DLD1 (cell line): ENCODE measurements at regions not wholly inside any gene's neighbourhood (a gene's known extent, or its start where the extent isn't known, plus 50 kb on each side); places are given as distances from the start of the nearest gene placed in this dataset.

Experiments
- in situ Hi-C: cut with HindIII; loops from 2 replicates; pipeline ENCODE4 v1.10.0; 2017; ENCODE audit warnings: low sequenced_read_pairs

DNA sequence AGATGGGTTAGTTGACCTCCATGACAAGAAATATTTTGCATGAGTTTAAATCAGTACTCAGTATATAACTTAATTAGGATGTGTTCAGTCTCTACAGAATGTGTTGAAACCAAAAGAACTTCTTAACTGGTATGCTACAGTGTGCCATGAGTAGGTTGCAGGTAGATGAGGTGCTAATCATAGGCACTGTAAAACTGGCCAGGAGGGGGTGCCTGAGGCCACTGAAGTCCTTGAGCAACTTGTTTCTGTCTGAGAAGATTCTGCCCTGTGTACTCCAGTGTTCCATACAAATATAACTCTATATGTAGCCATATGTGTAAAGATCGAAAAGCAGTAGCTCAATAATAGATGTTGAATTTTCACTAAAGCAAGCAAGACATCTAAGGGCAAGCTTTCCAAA, 549.2 kb upstream of the KLF12 start:
- in situ Hi-C loops, result no loop called here

DNA sequence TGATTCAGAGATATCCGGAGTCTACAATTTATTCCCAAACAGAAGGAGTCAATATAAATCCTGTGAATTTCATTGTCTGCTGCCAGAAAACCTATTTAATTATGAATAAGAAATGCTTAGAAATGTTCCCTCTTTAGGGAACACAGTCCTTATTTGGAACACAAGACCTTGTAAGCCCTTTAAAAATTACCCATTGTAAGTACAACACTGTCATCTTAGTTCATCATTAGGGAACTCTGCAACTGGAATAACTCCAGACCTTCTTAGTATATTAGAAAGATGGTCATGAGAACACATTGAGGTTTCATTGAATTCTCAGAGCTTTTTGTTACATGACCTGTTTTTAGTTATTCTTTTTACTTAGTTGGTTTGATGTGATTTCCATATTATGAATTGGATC, 548.5 kb upstream of the KLF12 start:
- in situ Hi-C loops, result no loop called here

DNA sequence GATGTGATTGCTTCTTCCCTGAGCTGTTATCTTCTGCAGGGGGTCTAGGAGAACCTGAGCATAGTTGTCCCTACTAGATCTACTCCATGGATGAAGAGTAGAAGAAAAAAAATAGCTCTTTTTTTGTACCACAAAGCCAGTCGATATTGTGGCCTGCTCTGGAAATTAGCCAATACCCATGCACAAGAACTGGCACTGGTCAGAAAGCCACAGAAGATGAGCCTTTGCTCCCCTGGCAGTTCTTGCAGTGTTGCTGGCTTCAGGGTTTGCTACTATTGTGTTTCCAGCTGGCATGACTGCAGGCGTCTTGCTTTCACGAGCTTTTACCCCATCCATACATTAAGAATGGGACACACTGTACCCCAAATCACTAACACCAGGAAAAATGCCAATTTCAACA, 547.7 kb upstream of the KLF12 start:
- in situ Hi-C loops, result no loop called here

DNA sequence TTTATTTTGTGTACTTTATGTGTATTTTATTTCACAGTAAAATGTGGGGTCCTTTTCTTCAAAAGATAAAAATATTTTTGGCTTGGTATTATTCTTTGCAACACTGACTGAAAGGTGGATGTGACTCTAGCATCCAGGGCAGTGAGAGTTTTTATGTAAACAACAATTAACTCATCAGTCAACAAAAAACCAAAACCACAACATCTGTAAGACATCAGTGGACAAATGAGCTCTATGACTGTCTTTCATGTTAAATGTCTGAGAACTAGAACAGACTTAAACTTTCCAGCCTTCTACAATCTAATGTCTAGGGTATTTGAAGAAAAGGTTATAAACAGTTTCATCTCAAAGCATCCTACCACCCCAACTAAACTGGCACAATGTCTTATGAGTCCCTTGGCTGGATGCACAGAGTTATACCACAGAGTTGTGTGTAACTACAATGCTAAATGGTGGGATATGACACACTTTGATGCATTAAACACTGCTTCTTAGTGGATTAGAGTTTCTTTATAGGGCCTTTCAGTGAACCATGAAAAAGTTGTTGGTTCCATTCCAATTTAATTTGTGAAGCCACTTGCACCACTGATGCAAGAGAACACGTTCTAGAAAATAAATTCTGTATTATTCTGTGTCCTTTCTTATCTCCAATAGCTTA, 544.2 kb upstream of the KLF12 start:
- in situ Hi-C loops, result no loop called here

DNA sequence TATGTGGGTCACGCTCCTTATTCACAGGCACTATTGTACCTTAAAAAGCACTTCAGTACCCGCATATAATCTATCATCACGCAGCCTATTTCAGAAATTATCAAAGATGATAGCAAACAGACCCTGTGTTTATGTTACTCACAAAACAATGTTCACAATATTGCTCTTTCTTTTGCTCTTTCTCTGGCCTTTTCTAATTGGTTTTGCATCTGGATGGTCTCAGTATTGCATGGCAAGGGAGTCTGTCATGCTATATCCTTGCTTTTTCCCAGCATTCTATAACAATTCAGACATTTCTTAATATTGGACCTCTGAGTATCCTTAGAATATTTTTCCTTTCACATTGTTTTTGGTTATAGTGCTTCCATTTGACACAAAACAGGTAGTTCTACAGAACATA, 541.8 kb upstream of the KLF12 start:
- in situ Hi-C loops, result no loop called here

DNA sequence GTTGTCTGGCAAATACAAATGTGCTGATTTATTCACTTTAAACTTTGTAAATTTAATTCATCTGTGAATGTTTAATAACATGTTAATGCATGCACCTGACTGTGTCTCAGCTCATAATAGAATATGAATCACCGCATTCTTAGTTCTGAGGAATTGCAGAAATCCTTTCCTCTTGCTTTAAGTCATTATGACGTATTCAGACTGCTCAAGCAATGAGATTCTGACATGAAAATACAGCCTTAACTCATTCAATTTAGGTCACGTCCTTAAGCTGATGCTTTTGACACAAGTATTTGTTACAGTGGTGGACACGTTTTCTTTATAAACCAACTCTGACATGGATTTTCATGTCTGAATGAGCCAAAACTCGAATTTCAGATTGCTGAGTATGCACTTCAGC, 541.0 kb upstream of the KLF12 start:
- in situ Hi-C loops, result no loop called here

DNA sequence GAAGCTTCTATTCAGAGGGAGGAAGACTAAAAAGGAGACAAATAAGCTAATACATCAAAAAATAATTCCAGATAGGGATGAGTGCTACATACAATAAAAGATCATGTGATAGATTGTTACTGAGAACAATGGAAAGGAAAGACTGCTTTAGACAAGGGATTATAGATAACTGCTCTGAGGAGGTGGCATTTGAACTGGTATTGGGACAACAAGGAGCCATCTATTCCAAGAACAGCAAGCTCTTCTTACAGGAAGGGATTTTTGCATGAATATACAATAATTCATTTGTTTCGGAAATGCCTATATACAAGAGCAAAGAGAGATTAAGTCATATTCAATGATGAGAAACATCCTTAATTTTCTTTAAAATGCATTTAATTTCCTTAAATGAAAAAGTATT, 540.5 kb upstream of the KLF12 start:
- in situ Hi-C loops, result no loop called here

DNA sequence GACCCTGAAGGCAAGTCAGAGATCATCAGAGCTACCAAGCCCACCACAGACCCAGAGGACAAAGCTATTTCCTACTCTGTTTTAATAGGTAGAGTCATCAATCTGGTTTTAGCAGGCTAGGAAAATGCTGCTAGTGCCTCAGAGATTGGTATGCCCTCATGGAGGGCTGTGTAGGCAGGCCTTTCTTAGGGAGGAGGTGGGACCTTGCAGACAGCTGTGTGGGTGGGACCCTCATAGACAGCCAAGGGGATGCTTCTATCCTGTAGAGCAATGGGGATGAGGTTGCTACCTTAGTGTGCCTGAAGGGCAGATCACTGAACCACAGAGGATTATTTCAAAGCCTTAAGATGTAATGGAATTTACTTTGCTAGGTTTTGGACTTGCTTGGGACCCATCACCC, 534.9 kb upstream of the KLF12 start:
- in situ Hi-C loops, result no loop called here

DNA sequence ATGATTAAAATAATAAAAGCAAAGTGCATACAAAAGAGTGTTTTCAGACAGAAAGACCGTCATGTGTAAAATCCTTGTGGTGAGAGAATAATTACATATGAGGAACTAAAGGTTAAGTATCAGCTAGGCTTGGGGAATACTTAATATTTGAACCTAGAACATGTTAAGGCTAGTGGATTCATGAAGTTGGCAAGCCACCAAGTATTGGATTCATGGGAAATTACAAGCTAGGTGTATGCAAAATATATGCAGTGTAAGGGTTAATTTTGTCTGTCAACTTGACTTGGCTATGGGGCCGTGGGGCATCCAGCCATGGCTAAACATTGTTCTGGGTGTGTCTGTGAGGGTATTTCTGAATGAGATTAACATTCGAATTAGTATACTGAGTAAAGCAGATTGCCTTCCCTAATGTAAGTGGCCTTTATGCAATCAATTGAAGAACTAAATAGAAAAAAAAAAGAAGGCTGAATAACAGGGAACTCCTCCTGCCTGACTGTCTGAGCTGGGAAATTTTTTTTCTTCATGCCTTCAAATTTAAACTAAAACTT, 533.5 kb upstream of the KLF12 start:
- in situ Hi-C loops, result no loop called here

DNA sequence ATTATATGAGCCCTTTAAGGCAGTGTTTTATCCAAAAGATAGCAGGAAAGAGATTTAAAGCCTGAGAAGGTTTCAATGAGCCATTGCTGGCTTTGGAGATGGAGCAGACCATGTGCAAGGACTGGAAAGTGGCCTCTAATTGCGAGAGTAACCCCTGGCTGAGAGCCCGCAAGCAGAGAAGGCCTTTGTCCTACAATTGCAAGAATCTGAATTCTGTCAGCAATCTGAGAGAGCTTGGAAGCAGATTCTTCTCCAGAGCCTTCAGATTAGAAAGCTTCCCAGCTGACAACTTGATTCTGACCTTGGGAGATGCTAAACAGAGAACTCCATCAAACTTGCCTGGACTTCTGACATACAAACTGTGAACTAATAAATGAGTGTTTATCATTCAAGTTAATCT, 528.7 kb upstream of the KLF12 start:
- in situ Hi-C loops, result no loop called here

DNA sequence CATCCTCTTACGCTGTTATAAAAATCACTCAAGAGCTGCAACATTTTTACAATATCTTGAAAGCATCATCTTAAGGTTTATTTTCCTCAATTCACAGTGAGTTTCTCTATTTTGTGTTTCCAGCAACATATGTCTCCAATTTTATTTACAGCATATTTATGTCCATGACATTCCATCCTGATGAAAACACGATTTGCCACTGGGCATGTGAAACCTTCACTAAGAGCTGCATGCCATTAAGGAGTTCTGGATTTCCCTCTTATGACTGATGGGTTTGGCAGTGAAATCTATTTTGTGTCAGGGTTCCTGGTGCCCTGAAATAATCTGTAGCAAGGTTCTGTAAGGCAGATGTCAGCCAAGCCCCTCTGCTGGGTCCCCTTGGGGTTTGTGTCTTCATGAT, 527.6 kb upstream of the KLF12 start:
- in situ Hi-C loops, result no loop called here

DNA sequence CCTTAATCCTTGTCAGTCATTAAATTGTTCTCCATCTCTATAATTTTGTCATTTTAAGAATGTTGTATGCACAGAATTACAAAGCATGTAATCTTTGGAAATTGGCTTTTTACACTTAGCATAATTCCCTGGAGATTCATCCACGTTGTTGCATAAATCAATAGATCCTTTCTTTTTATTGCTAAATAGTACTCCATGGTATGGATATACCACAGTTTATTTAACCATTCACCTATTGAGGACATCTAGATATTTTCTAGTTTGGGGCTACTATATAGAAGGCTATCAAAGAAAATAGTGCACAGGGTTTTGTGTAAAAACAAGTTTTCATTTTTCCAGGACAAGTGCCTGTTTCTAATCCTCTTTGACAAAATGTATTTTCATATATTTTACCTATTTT, 523.6 kb upstream of the KLF12 start:
- in situ Hi-C loops, result no loop called here

DNA sequence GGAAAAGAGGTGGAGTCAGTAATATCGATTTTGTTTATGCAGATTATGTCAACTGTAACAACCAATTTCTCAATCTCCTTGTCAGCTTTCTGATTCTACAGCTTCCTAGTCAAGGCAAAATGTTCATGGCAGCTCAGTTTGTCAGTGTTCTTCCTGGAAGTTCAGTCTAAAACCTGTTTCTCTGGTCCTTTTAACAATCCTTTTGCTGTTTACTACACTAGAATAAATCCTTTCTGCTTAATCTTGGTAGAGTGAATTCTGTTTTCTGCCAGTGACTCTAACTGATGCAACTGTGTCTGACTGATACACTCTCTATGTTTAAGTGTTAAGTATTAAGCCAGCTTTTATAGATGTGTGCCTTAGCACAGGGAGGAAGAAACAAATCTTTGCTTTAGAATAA, 516.9 kb upstream of the KLF12 start:
- in situ Hi-C loops, result no loop called here

DNA sequence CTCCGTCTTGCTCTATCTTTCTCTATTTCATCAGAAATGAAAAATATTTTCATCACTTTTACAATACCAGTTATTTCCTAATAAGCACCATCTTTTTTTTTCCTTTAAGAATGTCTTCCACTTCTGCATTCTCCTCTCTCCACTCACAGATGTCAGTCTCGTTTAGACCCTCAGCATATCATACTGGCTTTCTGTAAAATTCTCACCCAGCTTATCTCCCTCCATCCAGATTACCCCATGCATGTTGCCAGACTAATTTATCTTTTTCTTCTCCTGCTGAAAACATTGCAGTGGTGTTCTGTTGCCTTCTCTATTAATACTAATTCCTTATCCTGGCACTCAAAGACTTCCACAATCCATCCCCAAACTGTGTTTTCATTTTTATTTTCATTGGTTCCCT, 513.8 kb upstream of the KLF12 start:
- in situ Hi-C loops, result no loop called here

DNA sequence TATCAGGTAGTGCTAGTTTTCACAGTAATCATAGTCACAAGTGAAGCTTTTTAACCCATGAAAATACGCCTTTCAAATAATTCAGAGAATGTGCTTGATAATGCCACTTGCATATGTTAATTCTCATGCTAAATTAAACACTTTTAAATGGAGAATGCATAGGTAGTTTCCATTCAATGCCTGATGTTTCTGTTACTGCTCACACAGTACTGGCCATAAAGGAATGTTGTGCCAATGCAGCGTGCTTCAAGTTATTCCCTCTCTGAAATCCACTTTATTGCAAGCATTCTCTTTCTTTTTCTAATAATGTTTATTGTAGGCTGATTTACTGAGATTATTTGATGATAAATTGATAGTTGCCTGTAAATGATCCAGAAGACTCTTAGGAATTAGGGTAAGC, 513.0 kb upstream of the KLF12 start:
- in situ Hi-C loops, result no loop called here

DNA sequence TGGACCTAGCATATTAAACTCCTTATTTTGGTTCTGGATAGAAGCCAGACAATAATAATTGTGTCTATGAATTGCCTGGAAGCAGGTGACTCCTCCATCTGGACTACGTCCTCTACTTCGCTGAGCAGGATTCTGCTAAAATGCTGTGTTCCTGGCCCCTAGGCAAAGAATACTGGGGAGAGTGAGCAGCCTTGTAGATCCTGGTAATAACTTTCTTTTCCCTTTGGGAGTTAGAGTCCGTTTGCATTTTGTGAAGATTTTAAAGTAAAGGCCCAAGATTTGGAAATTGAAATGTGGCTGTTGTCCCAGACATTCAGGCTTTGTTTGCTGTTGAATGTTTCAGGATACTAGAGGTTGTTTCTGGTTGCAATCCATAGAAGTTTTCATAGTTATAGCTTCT, 511.9 kb upstream of the KLF12 start:
- in situ Hi-C loops, result no loop called here

DNA sequence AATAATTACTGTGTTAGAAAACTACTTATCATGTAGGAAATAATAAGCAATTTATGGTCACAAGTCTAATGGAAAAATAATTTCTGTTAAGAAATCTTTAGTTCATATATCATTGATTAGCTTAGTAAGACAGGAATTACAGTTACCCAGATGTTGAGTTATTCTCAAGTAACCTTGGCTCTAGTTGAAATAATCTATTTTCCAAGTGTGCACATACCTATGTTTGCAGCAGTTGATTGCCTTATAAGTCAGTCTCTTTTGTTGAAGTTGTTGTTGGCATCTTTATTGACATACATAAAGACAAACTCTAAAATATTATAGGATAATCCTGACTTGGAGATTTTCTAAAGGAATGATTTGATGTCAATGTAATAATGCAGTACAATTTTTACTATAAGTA, 511.4 kb upstream of the KLF12 start:
- in situ Hi-C loops, result no loop called here

DNA sequence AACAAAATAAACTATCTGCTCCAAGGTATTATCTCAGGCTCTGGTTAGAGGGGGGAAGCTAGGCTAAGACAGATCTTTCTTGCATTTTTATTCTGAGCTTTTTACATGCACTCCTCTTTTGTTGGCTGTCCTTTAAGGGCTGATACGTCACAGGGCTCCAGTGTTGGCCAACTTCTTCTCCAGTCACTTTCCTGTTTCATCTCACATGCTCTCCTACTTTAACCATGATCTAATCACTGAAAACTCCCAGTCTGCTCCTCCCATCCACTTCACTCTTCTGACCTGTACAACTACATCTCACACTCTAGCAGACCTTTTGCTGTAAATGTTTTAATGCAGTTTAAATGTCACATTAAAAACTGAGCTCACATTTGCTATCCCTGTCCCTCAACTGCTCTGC, 510.0 kb upstream of the KLF12 start:
- in situ Hi-C loops, result no loop called here

DNA sequence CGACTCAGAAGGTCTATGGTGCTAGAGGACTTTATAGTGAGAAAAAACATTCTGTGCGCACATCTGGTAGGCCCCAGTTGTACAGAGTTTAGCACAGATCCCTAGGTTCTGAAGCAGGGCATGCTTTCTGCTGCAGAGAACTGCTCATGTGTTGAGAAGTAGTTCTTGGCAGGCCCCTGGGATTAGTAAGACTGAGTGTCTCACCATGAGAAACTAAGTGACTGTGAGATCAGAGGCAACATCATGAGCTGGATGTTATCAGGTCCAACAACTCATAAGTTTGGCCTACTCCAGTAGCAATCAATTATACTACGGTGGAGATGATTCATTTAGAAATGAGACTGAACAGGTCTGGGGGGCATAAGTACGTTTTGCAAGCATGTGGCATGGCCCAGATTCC, 507.4 kb upstream of the KLF12 start:
- in situ Hi-C loops, result no loop called here

DNA sequence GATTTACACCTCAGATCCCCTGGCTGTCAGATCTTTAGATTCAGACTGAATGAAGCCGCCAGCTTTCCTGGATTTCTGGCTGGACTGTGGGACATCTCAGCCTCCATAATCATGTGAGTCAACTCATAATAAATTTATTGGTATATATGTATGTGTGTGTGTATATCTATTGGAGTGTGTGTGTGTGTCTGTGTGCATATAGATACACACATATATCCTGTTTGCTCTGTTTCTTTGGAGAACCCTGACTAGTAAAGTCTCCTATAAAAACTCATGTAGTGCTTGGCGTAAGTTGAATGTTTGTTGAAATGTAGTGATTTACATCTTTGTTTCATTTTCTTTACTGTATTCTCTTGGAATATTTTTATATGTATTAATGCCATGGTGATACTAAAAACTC, 499.5 kb upstream of the KLF12 start:
- in situ Hi-C loops, result no loop called here

DNA sequence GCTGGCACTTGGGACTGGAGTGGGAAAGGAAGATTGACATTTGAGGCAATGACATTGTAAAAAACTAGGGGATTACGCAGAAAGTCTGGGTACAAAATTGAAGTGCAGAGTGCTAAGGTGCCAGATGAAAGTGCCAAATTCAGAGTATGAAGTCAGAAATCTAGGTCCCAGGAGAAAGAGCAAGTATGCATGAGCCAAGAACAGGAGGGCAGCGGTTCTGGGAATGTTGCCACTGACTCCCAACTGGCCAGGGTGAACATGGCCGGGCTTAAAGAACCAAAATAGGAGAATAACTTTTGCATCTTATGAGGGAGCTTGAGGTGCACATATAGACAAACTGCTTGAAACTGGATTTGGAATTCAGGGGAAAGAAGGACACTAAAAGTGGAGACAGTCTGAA, 495.8 kb upstream of the KLF12 start:
- in situ Hi-C loops, result no loop called here

DNA sequence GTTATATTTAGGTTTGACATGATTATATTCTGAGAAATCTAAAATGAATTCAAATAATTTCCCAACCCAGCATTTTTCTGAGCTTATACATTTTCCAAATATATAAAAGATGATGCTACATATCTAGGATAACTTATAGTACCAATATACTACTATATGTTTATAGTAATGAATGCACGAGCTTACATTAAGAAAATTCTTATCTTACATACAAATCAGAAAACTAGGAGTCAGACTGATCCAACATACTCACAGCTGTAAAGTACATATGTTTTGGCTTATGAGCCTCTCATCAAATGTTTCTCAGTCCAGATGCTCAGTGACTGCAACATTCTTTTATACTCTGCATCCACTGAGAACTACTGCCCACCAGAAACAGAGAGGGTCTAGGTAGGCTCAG, 491.3 kb upstream of the KLF12 start:
- in situ Hi-C loops, result no loop called here

DNA sequence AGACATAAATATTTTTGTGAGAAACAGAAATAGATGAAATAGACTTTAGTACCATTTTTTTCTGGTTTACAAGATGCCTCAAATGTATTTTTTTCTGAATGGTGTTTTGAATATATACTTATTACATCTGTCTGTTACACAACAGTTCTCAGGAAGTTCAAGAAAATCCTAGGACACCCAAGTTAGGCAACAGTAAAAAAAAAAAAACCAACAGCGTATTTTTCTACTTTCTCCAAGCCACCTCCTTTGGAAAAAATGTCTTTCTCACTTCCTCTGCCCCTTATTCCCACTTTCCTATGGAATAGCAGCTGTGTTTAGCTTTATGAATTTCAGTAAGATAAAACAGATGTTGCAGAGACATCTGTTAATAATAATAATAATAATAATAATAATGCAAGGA, 489.6 kb upstream of the KLF12 start:
- in situ Hi-C loops, result no loop called here
